ENCODE measurements at regions not wholly inside any gene's neighbourhood (a gene's known extent, or its start where the extent isn't known, plus 50 kb on each side); places are given as distances from the start of the nearest gene placed in this dataset.

- H3K79me2 ChIP-seq (ENCODE audit: insufficient read depth, low read length) = no peaks in the 10 kb centered on the region
- H3K9ac ChIP-seq (ENCODE audit: low read length) = no peak overlapping the region
- Mint-ChIP-seq H3K4me3 (ENCODE audit: unreplicated experiment) (no peak overlapping the region), H3K9me3 (ENCODE audit: unreplicated experiment) (peaks cover 2% of the 10 kb centered on the region), H3K36me3 (ENCODE audit: low read depth, unreplicated experiment) (no peaks in the 10 kb centered on the region), H3K4me1 (ENCODE audit: low read depth, unreplicated experiment) (no peaks in the 10 kb centered on the region), H3K27me3 (ENCODE audit: low read depth, unreplicated experiment) (no peaks in the 10 kb centered on the region), H3K27ac (ENCODE audit: unreplicated experiment) (no peak overlapping the region)
- H3K27ac ChIP-seq (ENCODE audit: low read depth, low read length) = no peak overlapping the region
- peaks cover 6% of the 10 kb centered on the region for H3K9me3 ChIP-seq (ENCODE audit: insufficient read depth, low read depth, low read length)
- no peaks in the 10 kb centered on the region for H3K36me3 ChIP-seq (ENCODE audit: insufficient read depth, low read length)
- no peak overlapping the region for H3K4me2 ChIP-seq (ENCODE audit: low read length)
- H3K27me3 ChIP-seq (ENCODE audit: insufficient read depth, low read length) = no peaks in the 10 kb centered on the region
- H4K20me1 ChIP-seq (ENCODE audit: insufficient read depth, low read length) = no peaks in the 10 kb centered on the region
- H3K4me1 ChIP-seq (ENCODE audit: insufficient read depth, low read length) = no peaks in the 10 kb centered on the region
- no peak overlapping the region for H3K4me3 ChIP-seq (ENCODE audit: insufficient read depth, low read depth, low read length)
- no peak for FAIRE-seq
- no peak overlapping the region for H2AFZ ChIP-seq (ENCODE audit: low read depth, low read length)
- DNase-seq (ENCODE audit: low read depth) = no peak
- TF ChIP-seq, protein P1, sequence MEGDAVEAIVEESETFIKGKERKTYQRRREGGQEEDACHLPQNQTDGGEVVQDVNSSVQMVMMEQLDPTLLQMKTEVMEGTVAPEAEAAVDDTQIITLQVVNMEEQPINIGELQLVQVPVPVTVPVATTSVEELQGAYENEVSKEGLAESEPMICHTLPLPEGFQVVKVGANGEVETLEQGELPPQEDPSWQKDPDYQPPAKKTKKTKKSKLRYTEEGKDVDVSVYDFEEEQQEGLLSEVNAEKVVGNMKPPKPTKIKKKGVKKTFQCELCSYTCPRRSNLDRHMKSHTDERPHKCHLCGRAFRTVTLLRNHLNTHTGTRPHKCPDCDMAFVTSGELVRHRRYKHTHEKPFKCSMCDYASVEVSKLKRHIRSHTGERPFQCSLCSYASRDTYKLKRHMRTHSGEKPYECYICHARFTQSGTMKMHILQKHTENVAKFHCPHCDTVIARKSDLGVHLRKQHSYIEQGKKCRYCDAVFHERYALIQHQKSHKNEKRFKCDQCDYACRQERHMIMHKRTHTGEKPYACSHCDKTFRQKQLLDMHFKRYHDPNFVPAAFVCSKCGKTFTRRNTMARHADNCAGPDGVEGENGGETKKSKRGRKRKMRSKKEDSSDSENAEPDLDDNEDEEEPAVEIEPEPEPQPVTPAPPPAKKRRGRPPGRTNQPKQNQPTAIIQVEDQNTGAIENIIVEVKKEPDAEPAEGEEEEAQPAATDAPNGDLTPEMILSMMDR (IDR thresholded peaks at IDR 0.05; ENCODE audit: insufficient read depth, low read depth, low read length) = no peak
- no peak for TF ChIP-seq EZH2 (IDR thresholded peaks at IDR 0.05; ENCODE audit: insufficient read depth, low read length)
Measured at GRCh38 chr7:8321312-8321711, 59.3 kb upstream of the ICA1 start.

- H4K20me1 ChIP-seq (ENCODE audit: insufficient read depth, low read length) = no peaks in the 10 kb centered on the region
- Mint-ChIP-seq H3K4me1 (ENCODE audit: low read depth, unreplicated experiment) (no peaks in the 10 kb centered on the region), H3K27me3 (ENCODE audit: low read depth, unreplicated experiment) (no peaks in the 10 kb centered on the region), H3K36me3 (ENCODE audit: low read depth, unreplicated experiment) (no peaks in the 10 kb centered on the region), H3K27ac (ENCODE audit: unreplicated experiment) (no peak overlapping the region), H3K4me3 (ENCODE audit: unreplicated experiment) (no peak overlapping the region), H3K9me3 (ENCODE audit: unreplicated experiment) (peaks cover 2% of the 10 kb centered on the region)
- no peaks in the 10 kb centered on the region for H3K27me3 ChIP-seq (ENCODE audit: insufficient read depth, low read length)
- H3K79me2 ChIP-seq (ENCODE audit: insufficient read depth, low read length) = no peaks in the 10 kb centered on the region
- no peak for FAIRE-seq
- H3K9ac ChIP-seq (ENCODE audit: low read length) = no peak overlapping the region
- H2AFZ ChIP-seq (ENCODE audit: low read depth, low read length) = no peak overlapping the region
- H3K4me2 ChIP-seq (ENCODE audit: low read length) = no peak overlapping the region
- no peak overlapping the region for H3K4me3 ChIP-seq (ENCODE audit: insufficient read depth, low read depth, low read length)
- H3K36me3 ChIP-seq (ENCODE audit: insufficient read depth, low read length) = no peaks in the 10 kb centered on the region
- no peak overlapping the region for H3K27ac ChIP-seq (ENCODE audit: low read depth, low read length)
- H3K4me1 ChIP-seq (ENCODE audit: insufficient read depth, low read length) = no peaks in the 10 kb centered on the region
- no peak for DNase-seq (ENCODE audit: low read depth)
- peaks cover 6% of the 10 kb centered on the region for H3K9me3 ChIP-seq (ENCODE audit: insufficient read depth, low read depth, low read length)
- TF ChIP-seq EZH2 (IDR thresholded peaks at IDR 0.05; ENCODE audit: insufficient read depth, low read length) = no peak
- TF ChIP-seq, protein P1 (IDR thresholded peaks at IDR 0.05; ENCODE audit: insufficient read depth, low read depth, low read length) = no peak
Measured at GRCh38 chr7:8322667-8323066, 60.7 kb upstream of the ICA1 start.

DNA sequence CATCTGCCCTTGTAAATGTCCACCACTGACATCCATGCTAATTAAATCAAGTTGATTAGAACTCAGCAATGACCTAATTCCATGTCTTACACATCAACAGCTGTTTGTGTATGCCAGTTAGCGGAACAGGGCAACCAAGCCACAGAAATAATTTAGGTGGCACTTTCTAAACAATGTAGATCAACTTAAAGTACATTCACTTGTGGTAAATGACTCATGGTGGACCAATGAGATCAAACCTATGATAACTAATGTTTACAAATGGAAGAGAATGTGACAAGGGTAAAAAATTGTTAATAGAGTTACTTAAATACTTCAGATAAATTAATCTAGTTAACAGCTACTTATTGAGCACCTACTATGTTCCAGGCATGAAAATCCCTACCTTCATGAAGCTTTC, 63.1 kb upstream of the ICA1 start:
- no peak overlapping the region for H3K4me3 ChIP-seq (ENCODE audit: insufficient read depth, low read depth, low read length)
- DNase-seq (ENCODE audit: low read depth) = no peak
- no peaks in the 10 kb centered on the region for H3K4me1 ChIP-seq (ENCODE audit: insufficient read depth, low read length)
- no peak overlapping the region for H3K4me2 ChIP-seq (ENCODE audit: low read length)
- TF ChIP-seq, protein P1 (IDR thresholded peaks at IDR 0.05; ENCODE audit: insufficient read depth, low read depth, low read length) = no peak
- no peak for TF ChIP-seq EZH2 (IDR thresholded peaks at IDR 0.05; ENCODE audit: insufficient read depth, low read length)
- no peak overlapping the region for H2AFZ ChIP-seq (ENCODE audit: low read depth, low read length)
- no peak overlapping the region for H3K9ac ChIP-seq (ENCODE audit: low read length)
- no peaks in the 10 kb centered on the region for H3K27me3 ChIP-seq (ENCODE audit: insufficient read depth, low read length)
- Mint-ChIP-seq H3K4me1 (ENCODE audit: low read depth, unreplicated experiment) (no peaks in the 10 kb centered on the region), H3K36me3 (ENCODE audit: low read depth, unreplicated experiment) (no peaks in the 10 kb centered on the region), H3K27me3 (ENCODE audit: low read depth, unreplicated experiment) (no peaks in the 10 kb centered on the region), H3K9me3 (ENCODE audit: unreplicated experiment) (no peaks in the 10 kb centered on the region), H3K27ac (ENCODE audit: unreplicated experiment) (no peak overlapping the region), H3K4me3 (ENCODE audit: unreplicated experiment) (no peak overlapping the region)
- H3K9me3 ChIP-seq (ENCODE audit: insufficient read depth, low read depth, low read length) = no peaks in the 10 kb centered on the region
- no peak for FAIRE-seq
- H4K20me1 ChIP-seq (ENCODE audit: insufficient read depth, low read length) = no peaks in the 10 kb centered on the region
- no peaks in the 10 kb centered on the region for H3K79me2 ChIP-seq (ENCODE audit: insufficient read depth, low read length)
- no peak overlapping the region for H3K27ac ChIP-seq (ENCODE audit: low read depth, low read length)
- H3K36me3 ChIP-seq (ENCODE audit: insufficient read depth, low read length) = no peaks in the 10 kb centered on the region
